Activated CD4-positive, CD25-positive, alpha-beta regulatory T cell treated with anti-CD3 and anti-CD28 coated beads, Interleukin-2, amount 50 U/mL, for 16 hours (primary cell): ENCODE measurements at regions not wholly inside any gene's neighbourhood (a gene's known extent, or its start where the extent isn't known, plus 50 kb on each side); places are given as distances from the start of the nearest gene placed in this dataset.

Experiments used
- DNase-seq: peaks from one replicate; pipeline ENCODE4 v3.0.0-alpha.2; 2020; ENCODE audit warnings: low read depth, low spot score

DNA sequence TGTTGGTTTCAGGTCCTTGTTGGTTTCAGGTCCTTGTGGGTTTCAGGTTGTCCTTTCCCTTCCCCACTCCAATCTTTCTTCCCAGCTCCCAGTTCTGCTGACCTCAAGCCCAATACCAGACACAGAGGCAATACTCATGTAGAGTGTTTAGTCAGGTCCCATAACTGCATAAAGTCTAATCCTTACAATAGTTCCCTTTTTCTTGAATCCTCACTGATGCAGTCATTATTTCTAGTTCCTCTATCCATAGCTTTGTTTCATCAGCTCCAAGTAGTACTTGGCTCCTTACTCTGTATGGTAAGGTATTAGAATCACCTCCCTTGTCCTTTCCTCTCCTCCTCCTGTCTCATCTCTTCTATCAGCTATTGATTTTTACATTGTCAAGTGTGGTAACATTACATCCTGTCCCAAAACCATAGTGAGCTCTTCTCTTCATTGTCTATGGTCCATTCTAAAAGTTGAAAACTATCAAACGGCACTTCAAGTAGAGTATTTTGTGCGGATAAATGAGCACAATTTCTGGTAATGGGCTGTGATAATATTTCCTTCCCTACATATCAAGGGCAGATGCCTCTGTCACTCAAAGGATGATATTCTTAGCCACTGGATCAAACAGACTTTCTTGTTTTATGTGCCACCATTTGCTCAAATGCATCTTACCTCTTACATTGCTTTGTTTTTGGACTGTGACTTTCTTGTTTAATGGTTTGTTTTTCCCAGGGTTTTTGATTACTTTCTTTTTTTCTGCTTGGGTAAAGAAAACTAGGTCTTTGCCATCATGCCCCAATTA, 57.2 kb upstream of the JDP2 start:
- DNase-seq, result no peak

DNA sequence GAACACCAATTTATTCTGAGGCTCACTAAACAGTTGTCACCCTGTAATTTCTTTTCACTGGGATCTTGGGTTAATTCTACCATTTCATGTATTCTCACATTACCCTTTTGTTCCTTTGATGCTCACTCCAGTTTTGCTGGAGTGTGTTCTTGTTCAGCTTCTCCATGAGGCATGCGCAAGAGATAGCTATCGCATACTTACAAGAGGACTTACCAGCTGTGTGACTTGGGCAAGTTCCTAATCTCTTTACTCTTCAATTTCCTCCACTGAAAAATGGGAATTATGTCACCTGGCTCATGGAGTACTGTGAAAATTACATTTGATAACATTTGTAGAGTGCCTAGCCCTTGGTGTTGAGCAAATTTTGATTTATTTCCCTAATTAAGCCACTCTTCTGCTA, 56.5 kb upstream of the JDP2 start:
- DNase-seq, result no peak

DNA sequence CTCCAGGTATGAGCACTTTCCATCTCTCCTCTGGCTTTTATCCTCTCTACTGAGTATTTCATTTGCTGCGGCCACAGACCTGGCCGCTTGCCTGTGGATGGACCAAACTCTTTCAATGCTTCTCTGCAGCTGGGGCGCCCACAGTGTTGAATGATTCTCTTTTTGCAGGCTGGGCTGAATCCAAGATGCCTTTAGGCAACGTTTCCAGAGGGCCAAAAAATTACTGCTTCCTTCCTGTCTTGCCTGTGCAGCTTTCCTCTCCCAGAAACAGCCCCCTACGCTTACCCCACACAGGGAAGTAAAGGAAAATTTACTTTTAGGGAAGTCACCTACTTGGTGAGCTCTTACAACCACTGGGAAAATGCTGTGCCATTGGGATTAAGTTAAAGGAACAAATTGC, 55.6 kb upstream of the JDP2 start:
- DNase-seq, result no peak

DNA sequence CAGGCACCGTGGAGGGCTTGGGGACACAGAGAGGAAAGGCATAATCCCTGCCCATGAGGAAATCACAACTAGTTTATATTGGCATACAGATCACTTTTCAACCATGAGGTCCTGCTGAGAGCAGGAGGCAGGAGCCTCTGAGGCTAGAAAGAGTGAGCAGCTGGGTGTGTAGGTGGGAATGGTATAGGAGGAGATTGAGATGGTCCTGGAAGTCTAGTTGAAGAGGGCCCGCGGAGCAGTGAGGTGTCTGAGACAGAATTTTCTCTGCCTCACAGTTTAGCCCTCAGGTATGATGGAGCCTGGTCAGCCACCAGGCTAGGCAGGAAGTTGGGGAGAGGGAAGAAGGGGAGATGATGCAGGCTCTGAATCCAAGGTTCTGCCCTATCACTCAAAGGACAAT, 54.7 kb upstream of the JDP2 start:
- DNase-seq, result no peak

DNA sequence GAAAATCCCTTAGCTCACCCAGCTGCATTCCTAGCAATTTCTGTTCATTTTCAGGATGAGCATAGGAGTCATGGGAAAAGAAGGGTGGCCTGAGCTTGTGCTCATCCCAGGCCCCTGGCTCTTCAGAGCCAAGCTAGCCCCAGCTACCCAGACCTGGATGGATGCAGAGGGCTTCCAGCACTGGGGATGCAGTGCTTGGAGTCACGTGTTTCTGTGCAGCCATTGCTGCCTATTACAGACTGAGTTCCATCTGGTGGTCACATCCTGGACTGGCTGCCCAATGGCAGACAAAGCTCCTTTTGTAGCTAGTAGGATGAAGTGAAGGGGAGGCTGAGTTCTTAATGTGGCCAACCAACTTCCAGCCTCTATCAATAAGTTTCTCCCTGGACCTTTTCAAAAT, 54.2 kb upstream of the JDP2 start:
- DNase-seq, result no peak

DNA sequence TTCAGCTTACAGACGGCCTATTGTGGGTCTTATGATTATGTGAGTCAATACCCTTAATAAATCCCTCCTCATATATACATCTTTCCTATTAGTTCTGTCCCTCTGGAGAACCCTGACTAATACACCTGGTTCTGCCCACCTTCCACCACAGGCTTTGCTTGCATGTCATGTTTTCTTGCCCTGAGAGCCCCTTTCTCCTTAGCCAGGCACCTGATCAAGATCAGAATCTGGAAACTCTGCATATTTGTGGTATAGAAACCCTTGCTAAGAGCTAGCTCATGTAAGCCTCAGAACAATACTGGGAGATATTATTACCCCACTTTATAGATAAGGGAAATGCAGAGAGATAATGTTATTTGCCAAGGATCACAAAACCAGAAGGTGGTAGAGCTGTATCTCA, 52.9 kb upstream of the JDP2 start:
- DNase-seq, result no peak

DNA sequence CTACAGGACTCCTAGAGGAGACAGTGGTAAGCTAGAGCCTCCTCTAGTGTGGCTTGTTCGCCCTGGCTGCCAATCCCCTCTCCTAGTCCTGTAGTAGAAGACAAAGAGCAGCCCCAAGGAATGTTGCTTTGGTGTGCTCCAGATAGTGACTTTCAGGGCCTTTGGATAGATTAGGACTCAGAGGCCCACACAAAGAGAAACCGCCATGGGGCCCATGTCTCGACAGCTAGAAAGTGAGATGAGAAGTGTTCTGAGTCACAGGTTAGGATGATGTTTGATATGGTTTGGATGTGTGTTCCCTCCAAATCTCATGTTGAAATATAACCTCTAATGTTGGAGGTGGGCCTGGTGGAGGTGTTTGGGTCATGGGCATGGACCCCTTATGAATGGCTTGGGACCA, 51.8 kb upstream of the JDP2 start:
- DNase-seq, result no peak
